H9 (cell line): ENCODE measurements at regions not wholly inside any gene's neighbourhood (a gene's known extent, or its start where the extent isn't known, plus 50 kb on each side); places are given as distances from the start of the nearest gene placed in this dataset.

Source experiments
- DNase-seq: peaks from one replicate; pipeline ENCODE4 v3.0.0-alpha.2; 2017
- H2AFZ ChIP-seq: one replicate; pipeline ENCODE4 v1.6.1; 2013; ENCODE audit warnings: mild to moderate bottlenecking, low read length, control low read depth, moderate library complexity
- H2AK5ac ChIP-seq: 2 replicates; pipeline ENCODE4 v1.6.1; 2013; ENCODE audit warnings: low read length, control low read depth, mixed read lengths; ENCODE audit not compliant: insufficient read length
- H2BK120ac ChIP-seq: one replicate; pipeline ENCODE4 v1.6.1; 2013; ENCODE audit warnings: low read depth, mild to moderate bottlenecking, low read length, control low read depth, inconsistent platforms; ENCODE audit not compliant: poor library complexity, severe bottlenecking
- H2BK12ac ChIP-seq: 2 replicates; pipeline ENCODE4 v1.6.1; 2013; ENCODE audit warnings: low read length, control low read depth, mixed read lengths, low read depth; ENCODE audit not compliant: insufficient read length
- H2BK15ac ChIP-seq: 2 replicates; pipeline ENCODE4 v1.6.1; 2013; ENCODE audit warnings: low read depth, low read length, control low read depth
- H2BK20ac ChIP-seq: one replicate; pipeline ENCODE4 v1.6.1; 2013; ENCODE audit warnings: low read depth, mild to moderate bottlenecking, low read length, control low read depth, inconsistent platforms; ENCODE audit not compliant: poor library complexity, severe bottlenecking
- H2BK5ac ChIP-seq: 2 replicates; pipeline ENCODE4 v1.6.1; 2013; ENCODE audit warnings: low read length, control low read depth, mixed read lengths; ENCODE audit not compliant: insufficient read length
- H3K14ac ChIP-seq: 2 replicates; pipeline ENCODE4 v1.6.1; 2013; ENCODE audit warnings: low read length, control low read depth; ENCODE audit not compliant: insufficient read depth
- H3K18ac ChIP-seq: 2 replicates; pipeline ENCODE4 v1.6.1; 2013; ENCODE audit warnings: low read depth, mild to moderate bottlenecking, mixed read lengths, low read length, control low read depth; ENCODE audit not compliant: insufficient read length
- H3K23ac ChIP-seq: 2 replicates; pipeline ENCODE4 v1.6.1; 2013; ENCODE audit warnings: low read length, control low read depth, mixed read lengths, low read depth; ENCODE audit not compliant: insufficient read length
- H3K23me2 ChIP-seq: 2 replicates; pipeline ENCODE4 v1.6.1; 2013; ENCODE audit warnings: low read depth, mild to moderate bottlenecking, mixed read lengths, low read length, control low read depth; ENCODE audit not compliant: insufficient read length, poor library complexity, severe bottlenecking
- H3K27ac ChIP-seq: 2 replicates; pipeline ENCODE4 v1.5.1; 2013; ENCODE audit warnings: low read length, control low read depth, mixed read lengths, low read depth; ENCODE audit not compliant: insufficient read length
- H3K27me3 ChIP-seq: 2 replicates; pipeline ENCODE4 v1.6.1; 2013; ENCODE audit warnings: low read length, control low read depth, inconsistent platforms; ENCODE audit not compliant: insufficient read depth
- H3K4ac ChIP-seq: 2 replicates; pipeline ENCODE4 v1.6.1; 2013; ENCODE audit warnings: low read depth, mild to moderate bottlenecking, control low read depth, inconsistent platforms, low read length, moderate library complexity
- H3K4me1 ChIP-seq: 2 replicates; pipeline ENCODE4 v1.6.1; 2013; ENCODE audit warnings: low read length, control low read depth, inconsistent platforms; ENCODE audit not compliant: insufficient read depth
- H3K4me2 ChIP-seq: 2 replicates; pipeline ENCODE4 v1.6.1; 2013; ENCODE audit warnings: low read length, control low read depth, mixed read lengths; ENCODE audit not compliant: insufficient read length, insufficient read depth
- H3K56ac ChIP-seq: 2 replicates; pipeline ENCODE4 v1.6.1; 2013; ENCODE audit warnings: low read depth, mild to moderate bottlenecking, mixed read lengths, low read length, control low read depth; ENCODE audit not compliant: insufficient read length
- H3K79me1 ChIP-seq: 2 replicates; pipeline ENCODE4 v1.6.1; 2013; ENCODE audit warnings: low read depth, mild to moderate bottlenecking, moderate library complexity, low read length, control low read depth, inconsistent platforms; ENCODE audit not compliant: insufficient read depth, poor library complexity, severe bottlenecking
- H3K79me2 ChIP-seq: 2 replicates; pipeline ENCODE4 v1.6.1; 2013; ENCODE audit warnings: low read length, control low read depth, inconsistent platforms; ENCODE audit not compliant: insufficient read depth
- H3K9ac ChIP-seq: 2 replicates; pipeline ENCODE4 v1.6.1; 2013; ENCODE audit warnings: low read length, control low read depth, mixed read lengths; ENCODE audit not compliant: insufficient read length; ENCODE audit errors: extremely low read depth
- H3K9me3 ChIP-seq: one replicate; pipeline ENCODE4 v1.6.1; 2013; ENCODE audit warnings: low read depth, low read length, inconsistent platforms; ENCODE audit not compliant: control insufficient read depth
- H3T11ph ChIP-seq: one replicate; pipeline ENCODE4 v1.6.1; 2013; ENCODE audit warnings: mild to moderate bottlenecking, low read length, control low read depth, inconsistent platforms
- H4K20me1 ChIP-seq: one replicate; pipeline ENCODE4 v1.6.1; 2013; ENCODE audit not compliant: control insufficient read depth, insufficient read length, insufficient read depth
- H4K5ac ChIP-seq: 2 replicates; pipeline ENCODE4 v1.6.1; 2013; ENCODE audit warnings: low read depth, mild to moderate bottlenecking, mixed read lengths, low read length, control low read depth; ENCODE audit not compliant: insufficient read length
- H4K8ac ChIP-seq: replicated peaks from 2 replicates; pipeline ENCODE4 v1.6.1; 2013; ENCODE audit warnings: low read length, control low read depth, mixed read lengths, low read depth; ENCODE audit not compliant: insufficient read length
- H4K91ac ChIP-seq: 2 replicates; pipeline ENCODE4 v1.6.1; 2013; ENCODE audit warnings: low read depth, mild to moderate bottlenecking, moderate library complexity, mixed read lengths, low read length, control low read depth; ENCODE audit not compliant: insufficient read length
- H3K27ac Mint-ChIP-seq, 3 experiments: 2 replicates in 2 of 3; 3 replicates in 1 of 3; pipeline ENCODE4 v1.8.0; 2020 to 2021; ENCODE audit warnings: mixed read lengths in 3 of 3, mild to moderate bottlenecking in 1 of 3, moderate library complexity in 1 of 3
- H3K27me3 Mint-ChIP-seq: 2 replicates; pipeline ENCODE4 v1.8.0; 2021; ENCODE audit warnings: low read depth, mild to moderate bottlenecking, moderate library complexity, mixed read lengths
- H3K36me3 Mint-ChIP-seq, 3 experiments: 2 replicates in 2 of 3; 3 replicates in 1 of 3; pipeline ENCODE4 v1.8.0; 2020 to 2021; ENCODE audit warnings: low read depth in 3 of 3, mixed read lengths in 3 of 3; ENCODE audit not compliant: insufficient read depth in 1 of 3
- H3K4me1 Mint-ChIP-seq, 2 experiments: 2 replicates each; pipeline ENCODE4 v1.8.0; 2020; ENCODE audit warnings: mixed read lengths in 2 of 2
- H3K4me3 Mint-ChIP-seq, 2 experiments: 2 replicates in 1 of 2; 3 replicates in 1 of 2; pipeline ENCODE4 v1.8.0; 2020 to 2021; ENCODE audit warnings: mild to moderate bottlenecking in 2 of 2, mixed read lengths in 2 of 2, moderate library complexity in 1 of 2
- H3K9me3 Mint-ChIP-seq, 2 experiments: 2 replicates in 1 of 2; 3 replicates in 1 of 2; pipeline ENCODE4 v1.8.0; 2020; ENCODE audit warnings: mild to moderate bottlenecking in 2 of 2, mixed read lengths in 2 of 2, moderate library complexity in 1 of 2
- CTCF ChIP-seq: fragments of 200-600 bp; sonication (generic); conservative IDR thresholded peaks from 3 replicates; pipeline ENCODE4 v1.8.0; 2021; ENCODE audit warnings: antibody characterized with exemption, mild to moderate bottlenecking

- no peaks in the 10 kb centered on the region for H3K27me3 Mint-ChIP-seq
Observed at GRCh38 chr3:89565098-89565497, 457.7 kb downstream of the EPHA3 start.

More at GRCh38 chr3:89565098-89565497, 457.7 kb downstream of the EPHA3 start:
- Histone ChIP-seq H3K18ac (no peak overlapping the region), H2AK5ac (no peak overlapping the region), H2AFZ (no peak overlapping the region), H2BK15ac (no peak overlapping the region), H3K56ac (no peak overlapping the region), H3T11ph (no peak overlapping the region), H3K4me2 (no peak overlapping the region), H4K20me1 (no peaks in the 10 kb centered on the region), H2BK5ac (no peak overlapping the region), H2BK120ac (no peak overlapping the region), H3K23me2 (no peaks in the 10 kb centered on the region), H3K9ac (no peak overlapping the region), H4K91ac (no peak overlapping the region), H3K9me3 (no peaks in the 10 kb centered on the region), H4K5ac (no peak overlapping the region), H3K27ac (no peak overlapping the region), H3K79me2 (no peaks in the 10 kb centered on the region), H3K27me3 (no peaks in the 10 kb centered on the region), H2BK20ac (no peak overlapping the region), H4K8ac (no peak overlapping the region), H3K23ac (no peak overlapping the region), H3K79me1 (no peaks in the 10 kb centered on the region), H3K14ac (no peak overlapping the region), H3K4me1 (no peaks in the 10 kb centered on the region), H3K4ac (no peak overlapping the region), H2BK12ac (no peak overlapping the region)
- H3K9me3 Mint-ChIP-seq: no peaks in the 10 kb centered on the region; a peak in 1 of 5 replicates
- no peak overlapping the region for H3K27ac Mint-ChIP-seq
- H3K4me1 Mint-ChIP-seq: 0 out of 4 replicates have a peak, but pooled peaks cover 0 to 3% of the 10 kb centered on the region in 2 experiments
- no peaks in the 10 kb centered on the region for H3K36me3 Mint-ChIP-seq
- no peak overlapping the region for H3K4me3 Mint-ChIP-seq
- no peak for DNase-seq
- no peak for TF ChIP-seq CTCF
